Liver (tissue), 8 donors: ENCODE measurements at regions not wholly inside any gene's neighbourhood (a gene's known extent, or its start where the extent isn't known, plus 50 kb on each side); places are given as distances from the start of the nearest gene placed in this dataset.

Experiments used
- DNase-seq: peaks from one replicate; pipeline ENCODE4 v3.0.0-alpha.2; 2017; ENCODE audit warnings: low spot score
- H3K27ac ChIP-seq, 2 donors: one replicate each; pipeline ENCODE4 v1.7.0; 2013; ENCODE audit warnings: inconsistent platforms in 2 of 2, low read length in 2 of 2, control low read depth in 1 of 2, low read depth in 1 of 2, mild to moderate bottlenecking in 1 of 2
- H3K27me3 ChIP-seq, 4 donors: one replicate each; pipeline versions ENCODE4 v1.6.1 to v1.7.0; 2013; ENCODE audit warnings: low read length in 3 of 4, inconsistent platforms in 1 of 4, mild to moderate bottlenecking in 1 of 4, moderate library complexity in 1 of 4; ENCODE audit not compliant: control insufficient read depth in 4 of 4, insufficient read depth in 4 of 4
- H3K36me3 ChIP-seq, 4 donors: one replicate each; pipeline versions ENCODE4 v1.6.1 to v1.7.0; 2013; ENCODE audit warnings: low read length in 3 of 4, mild to moderate bottlenecking in 3 of 4, low read depth in 1 of 4, moderate library complexity in 1 of 4; ENCODE audit not compliant: control insufficient read depth in 4 of 4, insufficient read depth in 3 of 4
- H3K4me1 ChIP-seq, 4 donors: one replicate each; pipeline versions ENCODE4 v1.6.1 to v1.7.0; 2013; ENCODE audit warnings: low read length in 3 of 4, mild to moderate bottlenecking in 3 of 4, moderate library complexity in 1 of 4; ENCODE audit not compliant: control insufficient read depth in 4 of 4, insufficient read depth in 4 of 4
- H3K4me3 ChIP-seq, 3 donors: one replicate each; pipeline versions ENCODE4 v1.6.1 to v1.7.0; 2013; ENCODE audit warnings: low read length in 3 of 3, control low read depth in 1 of 3, low read depth in 1 of 3, mild to moderate bottlenecking in 1 of 3
- H3K9ac ChIP-seq, 2 donors: one replicate each; pipeline ENCODE4 v1.7.0; 2013; ENCODE audit warnings: low read length in 2 of 2, mild to moderate bottlenecking in 2 of 2, moderate library complexity in 2 of 2, control low read depth in 1 of 2, low read depth in 1 of 2
- H3K9me3 ChIP-seq, 4 donors: one replicate each; pipeline versions ENCODE4 v1.6.1 to v1.7.0; 2013; ENCODE audit warnings: low read length in 3 of 4; ENCODE audit not compliant: control insufficient read depth in 4 of 4
- EGR1 ChIP-seq, 2 donors: IDR thresholded peaks; 2 replicates each; pipeline ENCODE4 v1.6.1; 2016 to 2018; ENCODE audit warnings: antibody characterized with exemption in 2 of 2, low read depth in 2 of 2
- FOXA1 ChIP-seq: IDR thresholded peaks from 2 replicates; pipeline ENCODE4 v1.6.1; 2016; ENCODE audit warnings: antibody characterized with exemption
- FOXA2 ChIP-seq: IDR thresholded peaks from 2 replicates; pipeline ENCODE4 v1.6.1; 2016; ENCODE audit warnings: antibody characterized with exemption
- GABPA ChIP-seq, 2 donors: IDR thresholded peaks in 1 of 2; conservative IDR thresholded peaks in 1 of 2; 2 replicates each; pipeline ENCODE4 v1.6.1; 2016; ENCODE audit warnings: antibody characterized with exemption in 2 of 2, mild to moderate bottlenecking in 1 of 2, moderate library complexity in 1 of 2
- HNF4A ChIP-seq, 2 donors: conservative IDR thresholded peaks; 2 replicates each; pipeline ENCODE4 v1.6.1; 2016; ENCODE audit warnings: antibody characterized with exemption in 2 of 2, mild to moderate bottlenecking in 2 of 2
- HNF4G ChIP-seq: IDR thresholded peaks from 2 replicates; pipeline ENCODE4 v1.6.1; 2016; ENCODE audit warnings: antibody characterized with exemption
- MAX ChIP-seq: IDR thresholded peaks from 2 replicates; pipeline ENCODE4 v1.6.1; 2016; ENCODE audit warnings: antibody characterized with exemption
- TAF1 ChIP-seq: conservative IDR thresholded peaks from 2 replicates; pipeline ENCODE4 v1.6.1; 2016; ENCODE audit warnings: antibody characterized with exemption, mild to moderate bottlenecking
- YY1 ChIP-seq: IDR thresholded peaks from 2 replicates; pipeline ENCODE4 v1.6.1; 2016; ENCODE audit warnings: antibody characterized with exemption, mild to moderate bottlenecking
- ZBTB33 ChIP-seq: IDR thresholded peaks from 2 replicates; pipeline ENCODE4 v1.6.1; 2016; ENCODE audit warnings: antibody characterized with exemption
- WGBS: extraction: QIAGEN DNeasy Blood & Tissue Kit; methylation state at CpG from one replicate; pipeline ENCODE4 v1.1.7; 2013; 5-methylcytosine and 5-hydroxymethylcytosine counted together
- TF ChIP-seq, protein P1 (sequence below): IDR thresholded peaks from 2 replicates; pipeline ENCODE4 v1.6.1; 2016; ENCODE audit warnings: antibody characterized with exemption, mild to moderate bottlenecking
- TF ChIP-seq, protein P2 (sequence below): fragments of 150-350 bp; IDR thresholded peaks from 2 replicates; pipeline ENCODE4 v1.5.1; 2017; ENCODE audit warnings: improper control_type of control experiment, low read depth, low read length; ENCODE audit not compliant: missing input control
- TF ChIP-seq, protein P3 (sequence below): IDR thresholded peaks from 2 replicates; pipeline ENCODE4 v1.6.1; 2016; ENCODE audit warnings: antibody characterized with exemption
- donor health status: healthy.
- donor health status: healthy.
- donor health status: healthy.
- donor health status: healthy.
- donor health status: healthy.

DNA sequence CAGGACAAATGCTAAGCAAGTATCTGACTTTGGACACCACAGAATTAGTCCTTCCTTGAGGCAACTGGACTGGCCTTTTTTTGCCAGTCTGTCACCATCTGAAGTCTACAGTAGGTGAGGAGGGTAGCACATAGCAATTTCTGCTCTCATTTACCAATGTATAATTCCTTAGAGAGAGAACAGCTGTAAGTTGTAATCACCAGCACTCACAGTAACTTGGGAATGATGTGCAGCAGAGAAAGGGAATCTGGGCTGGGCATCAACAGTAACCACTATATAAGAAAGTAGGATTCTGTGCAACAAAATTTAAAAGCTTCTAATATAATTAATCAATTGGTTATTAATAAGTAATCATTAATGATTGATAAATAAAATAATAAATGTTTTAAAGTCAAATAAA, 86.3 kb upstream of the FAT3 start:
- no peak overlapping the region for H3K9ac ChIP-seq
- TF ChIP-seq HNF4G (no peak), HNF4A (conservative IDR thresholded peaks at IDR 0.05) (no peak), FOXA1 (no peak), EGR1 (IDR thresholded peaks at IDR 0.05; ENCODE audit: low read depth in 2 of 2) (no peak), ZBTB33 (no peak), FOXA2 (no peak), YY1 (no peak), MAX (no peak), GABPA (IDR thresholded peaks at IDR 0.05 in 1 of 2, conservative IDR thresholded peaks at IDR 0.05 in 1 of 2) (no peak), TAF1 (no peak)
- TF ChIP-seq, protein P1, sequence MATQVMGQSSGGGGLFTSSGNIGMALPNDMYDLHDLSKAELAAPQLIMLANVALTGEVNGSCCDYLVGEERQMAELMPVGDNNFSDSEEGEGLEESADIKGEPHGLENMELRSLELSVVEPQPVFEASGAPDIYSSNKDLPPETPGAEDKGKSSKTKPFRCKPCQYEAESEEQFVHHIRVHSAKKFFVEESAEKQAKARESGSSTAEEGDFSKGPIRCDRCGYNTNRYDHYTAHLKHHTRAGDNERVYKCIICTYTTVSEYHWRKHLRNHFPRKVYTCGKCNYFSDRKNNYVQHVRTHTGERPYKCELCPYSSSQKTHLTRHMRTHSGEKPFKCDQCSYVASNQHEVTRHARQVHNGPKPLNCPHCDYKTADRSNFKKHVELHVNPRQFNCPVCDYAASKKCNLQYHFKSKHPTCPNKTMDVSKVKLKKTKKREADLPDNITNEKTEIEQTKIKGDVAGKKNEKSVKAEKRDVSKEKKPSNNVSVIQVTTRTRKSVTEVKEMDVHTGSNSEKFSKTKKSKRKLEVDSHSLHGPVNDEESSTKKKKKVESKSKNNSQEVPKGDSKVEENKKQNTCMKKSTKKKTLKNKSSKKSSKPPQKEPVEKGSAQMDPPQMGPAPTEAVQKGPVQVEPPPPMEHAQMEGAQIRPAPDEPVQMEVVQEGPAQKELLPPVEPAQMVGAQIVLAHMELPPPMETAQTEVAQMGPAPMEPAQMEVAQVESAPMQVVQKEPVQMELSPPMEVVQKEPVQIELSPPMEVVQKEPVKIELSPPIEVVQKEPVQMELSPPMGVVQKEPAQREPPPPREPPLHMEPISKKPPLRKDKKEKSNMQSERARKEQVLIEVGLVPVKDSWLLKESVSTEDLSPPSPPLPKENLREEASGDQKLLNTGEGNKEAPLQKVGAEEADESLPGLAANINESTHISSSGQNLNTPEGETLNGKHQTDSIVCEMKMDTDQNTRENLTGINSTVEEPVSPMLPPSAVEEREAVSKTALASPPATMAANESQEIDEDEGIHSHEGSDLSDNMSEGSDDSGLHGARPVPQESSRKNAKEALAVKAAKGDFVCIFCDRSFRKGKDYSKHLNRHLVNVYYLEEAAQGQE = no peak
- TF ChIP-seq, protein P2, sequence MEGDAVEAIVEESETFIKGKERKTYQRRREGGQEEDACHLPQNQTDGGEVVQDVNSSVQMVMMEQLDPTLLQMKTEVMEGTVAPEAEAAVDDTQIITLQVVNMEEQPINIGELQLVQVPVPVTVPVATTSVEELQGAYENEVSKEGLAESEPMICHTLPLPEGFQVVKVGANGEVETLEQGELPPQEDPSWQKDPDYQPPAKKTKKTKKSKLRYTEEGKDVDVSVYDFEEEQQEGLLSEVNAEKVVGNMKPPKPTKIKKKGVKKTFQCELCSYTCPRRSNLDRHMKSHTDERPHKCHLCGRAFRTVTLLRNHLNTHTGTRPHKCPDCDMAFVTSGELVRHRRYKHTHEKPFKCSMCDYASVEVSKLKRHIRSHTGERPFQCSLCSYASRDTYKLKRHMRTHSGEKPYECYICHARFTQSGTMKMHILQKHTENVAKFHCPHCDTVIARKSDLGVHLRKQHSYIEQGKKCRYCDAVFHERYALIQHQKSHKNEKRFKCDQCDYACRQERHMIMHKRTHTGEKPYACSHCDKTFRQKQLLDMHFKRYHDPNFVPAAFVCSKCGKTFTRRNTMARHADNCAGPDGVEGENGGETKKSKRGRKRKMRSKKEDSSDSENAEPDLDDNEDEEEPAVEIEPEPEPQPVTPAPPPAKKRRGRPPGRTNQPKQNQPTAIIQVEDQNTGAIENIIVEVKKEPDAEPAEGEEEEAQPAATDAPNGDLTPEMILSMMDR = no peak
- TF ChIP-seq, protein P3, sequence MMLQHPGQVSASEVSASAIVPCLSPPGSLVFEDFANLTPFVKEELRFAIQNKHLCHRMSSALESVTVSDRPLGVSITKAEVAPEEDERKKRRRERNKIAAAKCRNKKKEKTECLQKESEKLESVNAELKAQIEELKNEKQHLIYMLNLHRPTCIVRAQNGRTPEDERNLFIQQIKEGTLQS = no peak
- H3K4me1 ChIP-seq = peaks cover 0 to 19% (median 18%) of the 10 kb centered on the region in 4 donors
- no peak overlapping the region for H3K4me3 ChIP-seq
- DNase-seq = no peak
- no peaks in the 10 kb centered on the region for H3K9me3 ChIP-seq
- no peak overlapping the region for H3K27ac ChIP-seq
- H3K27me3 ChIP-seq = peaks cover 0 to 8% (median 2%) of the 10 kb centered on the region in 4 donors
- H3K36me3 ChIP-seq = no peaks in the 10 kb centered on the region

GRCh38 chr11:92137747-92138146, 86.9 kb upstream of the FAT3 start:
- H3K36me3 ChIP-seq = no peaks in the 10 kb centered on the region
- WGBS = 49% methylated on average over 2 of the region's 2 CpGs
- no peak overlapping the region for H3K27ac ChIP-seq
- peaks cover 0 to 10% (median 2%) of the 10 kb centered on the region in 4 donors for H3K27me3 ChIP-seq
- DNase-seq = no peak
- no peak overlapping the region for H3K9ac ChIP-seq
- peaks cover 0 to 19% (median 18%) of the 10 kb centered on the region in 4 donors for H3K4me1 ChIP-seq
- H3K9me3 ChIP-seq = peaks cover 0 to 3% (median 0%) of the 10 kb centered on the region in 4 donors
- TF ChIP-seq HNF4G = no peak
- TF ChIP-seq, protein P1 = no peak
- no peak for TF ChIP-seq YY1
- TF ChIP-seq, protein P2 = no peak
- H3K4me3 ChIP-seq = no peak overlapping the region
